Mesothelial cell of epicardium (in vitro differentiated cells): ENCODE measurements at regions not wholly inside any gene's neighbourhood (a gene's known extent, or its start where the extent isn't known, plus 50 kb on each side); places are given as distances from the start of the nearest gene placed in this dataset.

Source experiments
- DNase-seq, 2 experiments: peaks; one replicate each; pipeline ENCODE4 v3.0.0; 2021; ENCODE audit warnings: low spot score in 2 of 2; ENCODE audit not compliant: unreplicated experiment in 2 of 2
- H3K27ac Mint-ChIP-seq: 2 replicates; pipeline ENCODE4 v1.8.0; 2021; ENCODE audit warnings: mixed read lengths
- H3K27me3 Mint-ChIP-seq: 2 replicates; pipeline ENCODE4 v1.8.0; 2021; ENCODE audit warnings: low read depth, mixed read lengths
- H3K36me3 Mint-ChIP-seq: 2 replicates; pipeline ENCODE4 v1.8.0; 2021; ENCODE audit warnings: mixed read lengths
- H3K4me1 Mint-ChIP-seq: 2 replicates; pipeline ENCODE4 v1.8.0; 2021; ENCODE audit warnings: mixed read lengths
- H3K4me3 Mint-ChIP-seq: 2 replicates; pipeline ENCODE4 v1.8.0; 2021; ENCODE audit warnings: mild to moderate bottlenecking, moderate library complexity, mixed read lengths
- H3K9me3 Mint-ChIP-seq: 2 replicates; pipeline ENCODE4 v1.8.0; 2021; ENCODE audit warnings: mixed read lengths
- TF ChIP-seq, protein P1 (sequence below): fragments of 200-600 bp; sonication (generic); IDR thresholded peaks from one replicate; pipeline ENCODE4 v1.5.0; 2021; ENCODE audit warnings: antibody characterized with exemption; ENCODE audit not compliant: unreplicated experiment

DNA sequence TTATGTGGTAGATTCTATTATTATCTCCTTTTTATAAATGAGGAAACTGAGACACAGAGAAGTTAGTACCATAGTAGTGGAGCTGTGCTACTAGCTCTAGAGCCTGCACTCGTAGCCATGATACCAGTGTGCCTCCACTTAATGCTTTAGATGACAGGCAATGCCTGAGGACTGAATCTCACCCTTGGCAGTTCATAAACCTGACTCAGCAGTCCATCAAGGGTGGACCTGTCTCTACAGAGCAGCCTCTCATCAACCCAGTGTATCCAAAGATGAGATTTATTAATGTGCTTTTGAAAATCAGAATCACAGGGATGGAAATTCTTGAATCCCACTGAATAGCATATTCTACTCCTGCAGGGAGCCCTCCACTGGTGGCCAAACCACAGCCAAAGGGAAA, 483.2 kb upstream of the DIPK2B start:
- H3K4me1 Mint-ChIP-seq = no peaks in the 10 kb centered on the region
- H3K4me3 Mint-ChIP-seq = no peak overlapping the region
- no peaks in the 10 kb centered on the region for H3K36me3 Mint-ChIP-seq
- no peak overlapping the region for H3K27ac Mint-ChIP-seq
- H3K9me3 Mint-ChIP-seq = peaks cover 19% of the 10 kb centered on the region
- TF ChIP-seq, protein P1, sequence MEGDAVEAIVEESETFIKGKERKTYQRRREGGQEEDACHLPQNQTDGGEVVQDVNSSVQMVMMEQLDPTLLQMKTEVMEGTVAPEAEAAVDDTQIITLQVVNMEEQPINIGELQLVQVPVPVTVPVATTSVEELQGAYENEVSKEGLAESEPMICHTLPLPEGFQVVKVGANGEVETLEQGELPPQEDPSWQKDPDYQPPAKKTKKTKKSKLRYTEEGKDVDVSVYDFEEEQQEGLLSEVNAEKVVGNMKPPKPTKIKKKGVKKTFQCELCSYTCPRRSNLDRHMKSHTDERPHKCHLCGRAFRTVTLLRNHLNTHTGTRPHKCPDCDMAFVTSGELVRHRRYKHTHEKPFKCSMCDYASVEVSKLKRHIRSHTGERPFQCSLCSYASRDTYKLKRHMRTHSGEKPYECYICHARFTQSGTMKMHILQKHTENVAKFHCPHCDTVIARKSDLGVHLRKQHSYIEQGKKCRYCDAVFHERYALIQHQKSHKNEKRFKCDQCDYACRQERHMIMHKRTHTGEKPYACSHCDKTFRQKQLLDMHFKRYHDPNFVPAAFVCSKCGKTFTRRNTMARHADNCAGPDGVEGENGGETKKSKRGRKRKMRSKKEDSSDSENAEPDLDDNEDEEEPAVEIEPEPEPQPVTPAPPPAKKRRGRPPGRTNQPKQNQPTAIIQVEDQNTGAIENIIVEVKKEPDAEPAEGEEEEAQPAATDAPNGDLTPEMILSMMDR = no peak
- H3K27me3 Mint-ChIP-seq = peaks cover 2% of the 10 kb centered on the region
- DNase-seq = no peak

DNA sequence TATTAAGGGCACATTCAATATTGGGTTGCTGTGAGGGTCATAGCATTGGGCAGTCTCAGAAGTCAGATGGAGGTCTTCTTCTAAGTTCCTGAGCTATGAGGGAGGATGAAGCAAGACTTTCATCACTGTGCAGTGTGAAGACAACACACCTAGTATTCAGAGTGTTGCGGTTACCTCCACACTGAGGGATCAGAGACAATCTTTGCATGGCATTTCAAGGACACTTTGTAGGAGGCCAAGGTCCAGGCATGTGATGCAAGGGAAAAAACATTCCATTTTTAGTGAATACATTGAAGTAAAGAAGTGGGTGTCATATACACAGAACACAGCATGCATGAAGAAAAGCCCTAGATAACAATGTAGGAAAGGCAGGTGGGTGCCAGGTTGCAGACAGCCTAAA, 481.2 kb upstream of the DIPK2B start:
- Mint-ChIP-seq H3K27me3 (peaks cover 2% of the 10 kb centered on the region), H3K9me3 (peaks cover 24% of the 10 kb centered on the region), H3K4me3 (no peak overlapping the region), H3K36me3 (no peaks in the 10 kb centered on the region), H3K27ac (no peak overlapping the region), H3K4me1 (no peaks in the 10 kb centered on the region)
- TF ChIP-seq, protein P1 = no peak
- no peak for DNase-seq

DNA sequence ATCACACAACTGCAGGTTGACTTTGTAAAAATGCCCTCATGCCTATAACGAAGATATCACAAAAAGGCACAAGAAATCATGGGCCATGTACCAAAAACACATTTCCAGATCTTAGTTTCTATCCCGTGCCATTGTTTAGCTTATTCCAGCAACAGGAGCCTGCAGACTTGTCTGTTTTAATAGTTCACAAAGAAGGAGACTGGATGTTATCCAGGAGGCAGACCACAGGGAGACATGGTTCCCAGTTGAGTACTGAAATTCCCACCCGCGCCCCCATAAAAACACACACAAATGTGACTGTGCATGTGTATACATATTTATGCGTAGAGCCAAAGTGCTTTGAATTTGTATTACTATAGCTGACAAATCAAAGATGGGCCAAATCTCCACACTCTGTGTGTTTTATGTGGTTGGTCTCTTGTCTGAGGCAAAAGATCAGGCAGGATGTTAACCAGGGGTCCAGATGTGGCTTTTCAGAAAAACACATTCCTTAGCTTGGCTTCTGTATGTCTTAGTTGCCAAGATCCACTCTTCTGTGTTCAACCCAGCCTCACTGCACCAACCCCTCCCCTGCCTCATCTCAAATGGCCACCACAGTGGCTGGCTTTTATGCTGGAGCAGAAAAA, 469.2 kb upstream of the DIPK2B start:
- Mint-ChIP-seq H3K4me1 (no peaks in the 10 kb centered on the region), H3K36me3 (no peaks in the 10 kb centered on the region), H3K9me3 (peaks cover 30% of the 10 kb centered on the region), H3K27me3 (no peaks in the 10 kb centered on the region), H3K27ac (no peak overlapping the region), H3K4me3 (no peak overlapping the region)
- no peak for DNase-seq
- TF ChIP-seq, protein P1 = no peak

DNA sequence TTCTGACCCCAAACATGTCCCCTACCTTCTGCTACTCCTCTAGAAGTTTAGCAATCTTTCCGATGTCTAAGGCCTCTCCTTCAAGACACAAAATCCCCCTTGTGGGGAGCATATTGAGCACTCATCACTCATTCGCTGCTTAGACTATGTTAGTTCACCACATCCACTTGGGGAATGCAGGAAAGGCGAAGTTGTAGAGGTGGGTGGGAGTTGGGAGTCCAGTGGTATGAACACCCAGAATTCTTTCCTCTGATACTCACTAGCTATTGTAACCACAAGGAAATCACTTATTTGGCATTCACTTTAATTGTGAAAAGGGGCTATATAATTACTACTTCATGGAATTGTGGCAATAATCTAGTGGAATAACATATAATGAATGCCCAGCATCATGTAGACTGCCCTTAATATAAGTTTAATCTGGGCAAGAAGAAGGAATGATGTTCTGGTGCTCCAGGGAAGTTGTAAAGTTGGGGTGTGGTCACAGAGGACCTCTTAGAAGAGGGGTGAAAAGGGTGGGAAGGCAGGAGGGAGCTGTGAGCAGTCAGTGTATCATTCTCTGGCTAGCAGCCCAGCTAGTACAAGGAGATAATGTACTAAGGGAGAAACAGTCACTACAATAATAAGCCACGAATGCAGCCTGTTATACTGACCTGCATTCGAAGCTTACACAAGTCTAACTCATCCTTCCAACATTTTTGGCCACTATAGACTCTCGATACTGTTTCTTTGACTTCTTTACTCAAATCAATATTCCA, 468.2 kb upstream of the DIPK2B start:
- TF ChIP-seq, protein P1 = no peak
- Mint-ChIP-seq H3K9me3 (peaks cover 21% of the 10 kb centered on the region), H3K36me3 (no peaks in the 10 kb centered on the region), H3K27ac (no peak overlapping the region), H3K4me3 (no peak overlapping the region), H3K27me3 (no peaks in the 10 kb centered on the region), H3K4me1 (no peaks in the 10 kb centered on the region)
- no peak for DNase-seq

DNA sequence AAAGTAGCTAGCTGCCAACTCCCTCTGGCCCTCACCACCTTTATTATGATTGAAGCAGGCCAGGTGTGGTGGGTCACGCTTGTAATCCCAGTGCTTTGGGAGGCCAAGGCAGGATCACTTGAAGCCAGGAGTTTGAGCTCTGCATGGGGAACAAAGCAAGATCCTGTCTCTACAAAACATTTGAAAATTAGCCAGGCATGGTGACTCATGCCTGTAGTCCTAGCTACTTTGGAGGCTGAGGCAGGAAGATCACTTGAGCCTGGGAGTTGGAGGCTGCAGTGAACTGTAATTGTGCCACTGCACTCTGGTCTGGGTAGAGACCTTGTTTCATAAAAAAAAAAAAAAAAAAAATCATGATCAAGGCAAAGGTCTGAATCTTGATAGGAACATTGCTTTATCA, 467.0 kb upstream of the DIPK2B start:
- Mint-ChIP-seq H3K36me3 (no peaks in the 10 kb centered on the region), H3K27me3 (no peaks in the 10 kb centered on the region), H3K4me1 (no peaks in the 10 kb centered on the region), H3K27ac (no peak overlapping the region), H3K4me3 (no peak overlapping the region), H3K9me3 (peaks cover 21% of the 10 kb centered on the region)
- DNase-seq = no peak
- TF ChIP-seq, protein P1 = no peak
